HG02610 (cell line): ENCODE measurements at regions not wholly inside any gene's neighbourhood (a gene's known extent, or its start where the extent isn't known, plus 50 kb on each side); places are given as distances from the start of the nearest gene placed in this dataset.
"Not testable (repeated sequence)": the region's sequence is repeated elsewhere in the genome, so short reads cannot be mapped to it uniquely, and the experiment has no call there.

Experiments
- ATAC-seq: cut with Tn5 transposase; IDR thresholded peaks from one replicate; pipeline ENCODE4 v1.9.1; 2021; ENCODE audit warnings: mild to moderate bottlenecking, moderate library complexity; ENCODE audit not compliant: unreplicated experiment

DNA sequence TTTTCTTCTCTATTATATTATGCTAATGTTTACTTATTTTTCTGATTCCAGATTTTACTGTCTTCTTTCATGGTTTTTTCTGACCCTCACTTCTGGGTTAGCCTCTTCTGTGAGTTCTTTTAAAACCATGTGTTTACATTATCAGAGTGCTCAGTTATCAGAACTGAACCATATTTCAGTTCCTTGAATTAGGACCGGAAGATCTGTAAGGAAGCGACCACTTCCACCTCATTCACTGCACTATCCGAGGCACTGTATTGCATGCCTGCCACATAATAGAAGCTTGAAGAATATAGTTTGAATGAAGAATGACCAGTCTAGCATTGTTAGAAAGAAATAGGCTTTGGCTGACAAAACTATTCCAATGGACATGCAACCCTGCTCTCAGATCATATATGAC, 281.0 kb upstream of the DEPDC1 start:
- ATAC-seq, result no peak

DNA sequence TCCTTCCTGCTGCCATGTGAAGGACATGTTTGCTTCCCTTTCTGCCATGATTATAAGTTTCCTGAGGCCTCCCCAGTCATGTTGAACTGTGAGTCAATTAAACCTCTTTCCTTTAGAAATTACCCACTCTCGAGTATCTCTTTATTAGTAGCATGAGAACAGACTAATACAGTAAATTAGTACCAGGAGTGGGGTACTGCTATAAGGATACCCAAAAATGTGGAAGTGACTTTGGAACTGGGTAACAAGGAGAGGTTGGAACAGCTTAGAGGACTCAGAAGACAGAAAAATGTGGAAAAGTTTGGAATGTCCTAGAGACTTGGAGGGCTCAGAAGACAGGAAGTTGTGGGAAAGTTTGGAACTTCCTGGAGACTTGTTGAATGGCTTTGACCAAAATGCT, 283.0 kb upstream of the DEPDC1 start:
- ATAC-seq, result not testable (repeated sequence)

DNA sequence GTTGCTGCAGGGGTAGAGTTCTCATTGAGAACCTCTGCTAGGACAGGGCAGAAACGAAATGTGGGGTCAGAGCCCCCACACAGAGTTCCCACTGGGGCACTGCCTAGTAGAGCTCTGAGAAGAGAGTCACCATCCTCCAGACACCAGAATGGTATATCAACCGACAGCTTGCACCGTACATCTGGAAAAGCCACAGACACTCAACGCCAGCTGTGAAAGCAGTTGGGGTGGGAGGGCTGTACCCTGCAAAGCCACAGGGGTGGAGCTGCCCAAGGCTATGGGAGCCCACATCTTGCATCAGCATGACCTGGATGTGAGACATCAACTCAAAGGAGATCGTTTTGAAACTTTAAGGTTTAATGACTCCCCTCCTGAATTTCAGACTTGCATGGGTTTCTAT, 284.0 kb upstream of the DEPDC1 start:
- ATAC-seq, result no peak

DNA sequence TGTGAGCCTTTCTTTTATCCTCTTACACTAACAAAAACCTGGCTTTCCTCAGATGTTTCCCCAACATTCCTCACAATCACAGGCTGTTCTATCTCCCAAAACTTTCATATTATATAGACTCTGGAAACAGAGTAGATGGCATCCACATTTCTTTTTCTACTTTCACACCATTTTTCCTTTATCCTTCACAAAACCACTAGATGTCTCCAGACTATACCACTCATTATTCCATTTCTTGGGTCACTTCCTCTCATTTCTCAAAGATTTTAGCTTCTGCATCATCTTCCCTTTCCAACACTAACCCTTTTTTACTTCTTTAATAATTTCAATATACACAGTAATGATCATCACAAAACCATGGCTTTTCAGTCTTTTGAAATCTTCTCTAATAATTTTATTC, 286.0 kb upstream of the DEPDC1 start:
- ATAC-seq, result no peak

DNA sequence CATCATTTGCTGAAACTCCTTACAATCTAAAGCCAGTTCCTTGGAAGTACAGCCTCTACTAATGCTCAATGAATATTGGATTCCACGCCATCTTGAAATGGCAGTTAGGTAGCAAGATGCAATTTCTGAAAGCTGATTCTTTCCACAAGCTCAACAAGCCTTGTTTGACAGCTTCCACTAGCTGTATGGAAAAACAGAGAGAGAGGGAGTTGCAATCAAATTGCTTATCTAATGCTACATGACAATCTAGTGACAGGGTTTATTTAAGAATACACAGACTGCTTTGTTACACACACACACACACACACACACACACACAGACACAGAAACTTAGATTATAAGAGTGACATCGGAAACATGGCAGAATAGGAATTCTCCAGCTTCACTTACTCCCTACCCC, 288.4 kb upstream of the DEPDC1 start:
- ATAC-seq, result no peak

DNA sequence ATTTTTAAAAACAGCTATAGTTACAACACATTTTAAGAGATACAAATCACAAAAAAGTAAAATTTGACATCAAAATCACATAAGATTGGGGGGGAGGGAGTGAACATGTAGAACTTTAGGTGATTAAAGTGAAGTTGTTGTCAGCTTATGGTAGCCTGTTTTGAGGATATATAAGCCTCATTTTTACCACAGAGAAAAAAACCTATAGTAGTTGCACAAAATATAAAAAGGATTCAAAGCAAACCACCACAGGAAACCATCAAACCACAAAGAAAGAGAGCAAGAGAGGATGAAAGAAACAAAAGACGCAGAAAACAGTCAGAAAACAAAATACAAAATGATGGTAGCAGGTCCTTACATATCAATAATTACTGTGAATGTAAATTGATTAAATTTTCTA, 291.9 kb upstream of the DEPDC1 start:
- ATAC-seq, result no peak

DNA sequence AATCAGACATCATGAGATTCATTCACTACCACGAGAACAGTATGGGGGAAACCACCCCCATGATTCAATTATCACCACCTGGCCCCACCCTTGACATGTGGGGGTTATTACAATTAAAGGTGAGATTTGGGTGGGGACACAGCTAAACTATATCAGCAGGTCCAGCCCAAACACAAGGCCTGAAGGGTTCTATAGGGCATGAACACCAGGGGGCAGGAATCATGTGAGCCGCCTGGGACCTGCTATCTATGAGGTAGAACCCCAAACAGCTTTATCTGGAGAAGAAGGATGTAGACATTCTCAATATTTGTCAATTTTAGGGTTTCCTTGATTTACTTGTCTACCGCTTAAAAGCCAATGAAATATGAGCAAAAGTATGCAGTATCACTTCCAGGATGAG, 294.9 kb upstream of the DEPDC1 start:
- no peak for ATAC-seq

DNA sequence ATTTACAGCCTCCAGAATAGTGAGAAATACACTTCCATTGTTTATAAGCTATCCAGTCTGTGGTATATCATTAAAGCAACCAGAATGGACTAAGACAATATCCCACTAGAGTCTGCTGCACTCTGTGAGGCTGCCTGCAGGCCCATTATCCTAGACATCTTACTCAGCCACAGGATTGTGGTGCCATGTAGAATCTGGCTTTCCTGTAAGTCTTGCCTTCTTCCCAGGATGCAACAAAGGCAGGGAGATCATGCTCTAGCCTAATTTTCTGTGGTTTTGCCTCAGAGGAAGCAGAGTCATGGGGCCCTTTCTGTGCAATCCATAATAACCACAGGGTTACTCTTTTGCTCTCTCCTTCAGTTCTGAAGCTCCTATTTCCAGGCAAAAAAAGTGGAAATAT, 299.1 kb upstream of the DEPDC1 start:
- ATAC-seq, result no peak

DNA sequence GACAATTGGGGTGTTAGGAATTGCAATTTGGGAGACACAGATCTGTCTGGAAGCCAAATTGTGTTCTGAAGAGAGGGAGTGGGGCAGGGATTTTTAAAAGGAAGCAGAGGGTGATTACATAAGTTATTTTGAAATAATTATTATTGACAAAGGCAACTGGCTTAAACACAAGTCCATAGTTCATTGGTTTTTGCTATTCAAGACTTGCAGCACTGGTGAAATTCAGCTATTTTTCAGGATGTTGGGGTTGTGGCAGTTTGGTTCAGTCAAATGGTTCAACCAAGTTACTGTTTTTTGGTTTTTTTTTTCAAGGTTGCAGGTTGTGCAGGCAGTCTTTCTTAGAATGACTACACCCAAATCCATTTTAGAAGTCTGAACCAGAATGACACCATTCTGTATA, 300.0 kb upstream of the DEPDC1 start:
- no peak for ATAC-seq

DNA sequence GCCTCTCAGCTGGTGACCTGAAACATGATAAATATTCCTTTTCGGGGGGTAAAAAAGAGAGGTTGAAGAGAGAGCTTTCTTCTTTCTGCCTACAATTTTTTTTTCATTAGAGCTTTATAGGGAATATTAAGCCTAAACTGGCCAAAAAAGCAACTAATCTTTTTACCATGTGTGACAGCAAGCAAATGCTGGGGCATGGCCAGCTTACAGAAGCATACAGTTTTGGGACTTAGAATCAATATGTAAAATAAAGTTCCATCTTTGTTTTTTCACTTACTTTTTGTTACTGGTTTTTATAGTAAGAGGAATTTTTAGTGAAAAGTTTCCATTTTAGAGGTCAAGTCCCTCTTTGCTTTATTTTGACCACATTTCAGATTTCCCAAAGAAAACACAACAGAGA, 301.2 kb upstream of the DEPDC1 start:
- no peak for ATAC-seq

DNA sequence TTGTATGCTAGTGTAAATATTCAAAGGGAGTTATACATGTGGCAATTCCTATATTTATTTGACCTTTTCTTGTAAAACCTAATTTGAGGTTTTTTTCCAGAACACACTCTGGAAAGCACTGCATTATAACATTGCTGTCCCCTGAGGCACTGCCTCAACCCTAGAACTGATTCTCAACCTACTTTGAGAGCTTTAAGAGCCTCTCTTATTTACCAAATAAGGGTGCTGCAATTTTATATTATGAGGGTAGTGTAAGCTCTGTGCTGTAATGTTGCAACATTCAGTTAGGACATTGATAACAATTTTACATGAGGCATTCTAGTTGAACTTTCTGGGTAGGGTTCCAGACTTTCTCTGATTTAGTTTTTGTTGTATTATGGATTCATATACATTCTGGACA, 302.2 kb upstream of the DEPDC1 start:
- no peak for ATAC-seq

DNA sequence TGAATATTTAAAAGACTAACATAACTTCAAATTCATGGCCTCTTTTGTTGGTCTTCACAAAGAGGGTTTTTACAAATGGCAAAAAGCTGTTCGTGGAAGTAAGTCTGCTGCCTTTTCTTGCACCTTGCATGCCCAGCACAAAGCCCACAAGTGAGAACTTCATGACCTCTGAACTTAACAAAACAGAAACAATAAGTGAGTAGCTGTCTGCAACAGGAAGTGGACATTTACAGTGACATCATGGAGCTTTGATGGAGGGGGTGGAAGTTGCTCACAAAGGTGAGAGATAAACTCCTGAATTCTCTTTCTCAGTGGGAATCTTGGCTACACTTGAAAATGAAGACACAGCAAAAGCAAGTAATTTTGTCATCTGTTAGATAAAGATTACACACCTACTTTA, 303.3 kb upstream of the DEPDC1 start:
- no peak for ATAC-seq

DNA sequence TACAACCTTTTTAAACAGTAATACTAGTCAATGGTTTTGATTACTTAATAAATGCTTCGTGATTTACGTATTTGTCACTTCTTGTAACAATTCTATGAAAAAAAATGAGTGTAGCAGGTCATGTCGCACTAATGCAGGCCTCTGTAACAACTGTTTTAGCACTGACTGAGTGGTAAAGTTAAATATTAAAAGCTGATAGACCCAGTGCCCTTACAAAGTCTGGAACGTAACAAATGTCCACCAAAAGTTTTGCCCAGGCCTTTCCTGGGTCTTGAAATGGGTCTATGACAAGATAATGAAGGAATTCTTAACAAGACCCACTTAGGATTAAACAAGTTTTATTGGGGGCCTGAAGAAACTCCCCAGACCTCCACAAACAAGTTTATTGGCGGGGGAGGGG, 304.6 kb upstream of the DEPDC1 start:
- no peak for ATAC-seq

DNA sequence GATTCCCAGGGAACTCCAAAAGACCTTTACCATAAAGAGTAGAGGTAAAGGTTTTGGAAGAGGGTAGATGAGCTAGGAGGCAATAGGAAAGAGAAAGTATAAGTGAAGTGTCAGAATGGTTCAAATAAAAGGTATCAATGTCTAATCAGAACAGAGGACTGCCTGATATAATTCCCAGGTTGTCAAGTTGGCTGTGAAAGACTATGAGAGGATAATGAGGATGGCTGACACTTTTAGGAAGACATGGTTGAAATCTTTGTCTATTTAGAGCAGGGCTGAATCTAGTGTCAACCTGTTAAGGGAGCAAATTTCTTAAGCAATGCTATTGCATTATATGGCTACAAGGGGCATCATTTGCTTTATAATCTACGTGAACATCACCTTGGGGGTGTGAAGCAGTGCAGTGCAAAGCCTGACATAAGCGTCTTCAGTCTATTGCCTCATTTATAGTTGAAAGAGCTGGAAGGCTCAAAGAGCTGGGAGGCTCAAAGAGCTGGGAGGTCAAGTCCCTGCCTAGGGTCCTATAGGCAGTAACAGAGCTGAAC, 308.3 kb upstream of the DEPDC1 start:
- no peak for ATAC-seq

DNA sequence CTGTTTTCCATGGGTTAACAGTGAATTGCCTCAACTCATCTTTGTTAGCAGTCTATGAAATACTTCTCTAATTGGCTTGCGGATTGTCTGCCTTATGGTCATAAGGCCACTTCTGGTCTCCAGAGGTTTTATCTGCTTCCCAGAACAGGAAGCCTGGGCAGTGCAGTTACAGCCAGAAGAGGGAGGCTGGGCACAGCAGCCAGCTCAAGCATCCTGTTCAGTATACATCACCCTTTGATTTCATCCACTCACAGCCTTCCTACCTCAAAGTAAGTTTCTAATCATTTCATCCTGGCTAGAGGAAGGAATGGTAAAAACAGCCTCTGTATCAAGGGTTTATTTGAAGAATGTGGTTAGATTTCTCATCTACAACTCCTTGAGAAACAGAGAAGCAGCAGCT, 311.5 kb upstream of the DEPDC1 start:
- ATAC-seq, result no peak

DNA sequence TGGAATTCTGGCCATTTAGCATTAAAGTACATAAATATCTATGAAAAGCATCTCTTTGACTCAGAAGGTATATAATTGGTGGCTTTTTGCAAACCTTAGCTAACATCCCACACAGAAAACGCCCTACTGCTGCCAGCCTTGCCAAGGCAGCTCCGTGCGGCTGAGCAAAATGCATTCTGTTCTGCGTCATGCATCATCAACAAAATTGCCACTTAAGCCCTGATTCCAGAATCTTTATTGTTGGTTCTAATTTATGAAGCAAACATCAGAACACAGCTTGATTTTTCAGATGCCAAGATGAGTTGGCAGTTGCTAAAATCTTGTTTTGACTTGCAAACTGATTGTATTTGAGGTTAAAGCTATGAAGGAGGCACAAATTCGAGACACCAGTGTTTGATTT, 314.9 kb upstream of the DEPDC1 start:
- ATAC-seq, result no peak

DNA sequence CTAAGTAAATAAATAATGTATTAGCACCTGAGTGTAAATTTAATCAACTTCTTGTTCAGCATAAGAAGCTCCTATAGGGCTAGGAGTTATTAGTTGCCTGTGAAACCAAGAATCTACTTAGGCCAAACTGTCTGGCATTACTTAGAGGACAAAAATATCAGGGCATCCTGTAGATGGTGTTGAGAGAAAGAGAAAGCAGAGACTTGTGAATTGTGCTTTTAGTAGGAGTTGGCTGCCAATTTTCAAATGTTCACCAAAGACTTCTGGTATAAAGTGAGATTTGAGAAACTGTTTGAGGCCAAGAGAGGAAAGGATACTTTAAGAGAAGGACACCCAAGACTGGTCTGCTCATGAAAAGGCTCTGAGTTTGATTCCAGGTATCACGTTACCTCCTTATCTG, 315.5 kb upstream of the DEPDC1 start:
- no peak for ATAC-seq

DNA sequence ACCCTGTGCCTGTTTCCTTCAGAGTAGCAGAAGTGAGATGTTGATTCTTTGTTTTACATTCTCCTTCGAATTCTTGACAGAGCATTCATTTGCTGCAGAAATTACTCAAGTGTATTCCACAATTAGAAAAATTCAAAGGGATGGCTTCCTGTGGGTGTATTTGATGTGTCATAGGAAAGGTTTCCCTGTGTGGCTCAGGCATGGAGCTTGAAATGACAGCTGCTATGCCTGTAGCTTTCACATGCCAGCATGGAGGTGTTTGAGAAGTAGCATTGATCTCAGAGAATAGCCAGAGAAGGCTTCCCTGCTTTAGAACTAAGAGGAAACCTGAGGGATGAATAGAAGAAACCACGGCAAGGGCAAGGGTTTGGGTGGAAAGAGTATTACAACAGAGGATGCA, 317.2 kb upstream of the DEPDC1 start:
- ATAC-seq, result no peak

DNA sequence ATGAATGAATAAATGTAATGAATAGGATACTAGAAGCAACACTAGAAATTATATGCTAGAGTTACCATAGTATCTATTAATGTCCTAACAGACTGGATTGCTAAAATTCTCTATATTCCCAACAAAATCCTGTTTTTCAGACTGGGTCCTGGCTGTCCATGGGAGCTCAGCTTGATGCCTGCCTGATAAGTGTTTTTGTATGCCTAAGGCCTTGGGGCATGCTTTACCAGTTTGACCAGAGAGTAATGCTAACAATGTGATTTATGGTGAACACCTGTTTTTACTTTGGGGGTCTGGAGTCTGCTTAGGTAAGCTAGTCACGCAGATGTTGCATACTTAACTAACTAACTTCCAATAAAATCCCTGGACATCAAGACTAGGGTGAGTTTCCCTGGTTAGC, 318.8 kb upstream of the DEPDC1 start:
- ATAC-seq, result no peak

DNA sequence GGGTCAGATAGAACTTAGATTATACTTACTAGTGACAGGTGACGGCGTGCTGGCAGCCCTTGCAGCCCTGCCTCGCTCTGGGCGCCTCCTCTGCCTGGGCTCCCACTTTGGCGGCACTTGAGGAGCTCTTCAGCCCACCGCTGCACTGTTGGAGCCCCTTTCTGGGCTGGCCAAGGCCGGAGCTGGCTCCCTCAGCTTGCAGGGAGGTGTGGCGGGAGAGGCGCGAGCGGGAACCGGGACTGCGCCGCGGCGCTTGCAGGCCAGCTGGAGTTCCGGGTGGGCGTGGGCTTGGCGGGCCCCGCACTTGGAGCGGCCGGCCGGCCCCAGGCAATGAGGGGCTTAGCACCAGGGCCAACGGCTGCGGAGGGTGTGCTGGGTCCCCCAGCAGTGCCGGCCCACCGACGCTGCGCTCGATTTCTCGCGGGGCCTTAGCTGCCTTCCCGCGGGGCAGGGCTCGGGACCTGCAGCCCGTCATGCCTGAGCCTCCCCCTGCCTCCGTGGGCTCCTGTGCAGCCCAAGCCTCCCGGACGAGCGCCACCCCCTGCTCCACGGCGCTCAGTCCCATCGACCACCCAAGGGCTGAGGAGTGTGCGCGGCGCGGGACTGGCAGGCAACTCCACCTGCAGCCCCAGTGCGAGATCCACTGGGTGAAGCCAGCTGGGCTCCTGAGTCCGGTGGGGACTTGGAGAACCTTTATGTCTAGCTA, 320.8 kb upstream of the DEPDC1 start:
- not testable (repeated sequence) for ATAC-seq

DNA sequence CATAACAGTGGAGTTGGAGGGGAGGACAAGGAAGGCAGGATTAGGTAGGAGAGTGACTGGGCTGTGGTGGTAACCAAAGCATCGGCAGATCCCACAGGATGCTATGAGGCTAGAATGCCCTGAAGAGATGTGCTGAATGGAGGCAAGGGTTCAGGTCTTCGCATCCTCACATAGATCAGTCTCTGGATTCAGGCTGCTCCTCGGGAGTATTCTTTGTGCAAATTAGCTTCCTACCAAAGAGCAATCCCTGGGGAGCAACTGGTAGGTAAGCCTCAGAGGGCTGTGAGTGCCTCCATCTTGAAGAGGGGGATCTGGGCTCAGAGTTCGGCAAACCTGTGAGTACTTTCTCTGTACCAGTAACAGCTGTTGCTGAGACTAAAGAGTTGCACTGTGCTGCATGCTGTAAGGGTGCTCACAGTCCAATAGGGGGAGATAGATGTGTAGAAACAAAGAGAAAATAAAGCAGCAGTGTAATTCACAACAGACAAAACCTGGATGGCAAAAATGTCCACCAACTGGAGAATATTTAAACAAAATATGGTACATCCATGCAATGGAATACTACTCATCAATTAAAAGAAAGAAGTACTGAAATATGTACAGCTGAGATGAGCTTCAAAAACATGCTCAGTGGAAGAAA, 322.4 kb upstream of the DEPDC1 start:
- no peak for ATAC-seq

DNA sequence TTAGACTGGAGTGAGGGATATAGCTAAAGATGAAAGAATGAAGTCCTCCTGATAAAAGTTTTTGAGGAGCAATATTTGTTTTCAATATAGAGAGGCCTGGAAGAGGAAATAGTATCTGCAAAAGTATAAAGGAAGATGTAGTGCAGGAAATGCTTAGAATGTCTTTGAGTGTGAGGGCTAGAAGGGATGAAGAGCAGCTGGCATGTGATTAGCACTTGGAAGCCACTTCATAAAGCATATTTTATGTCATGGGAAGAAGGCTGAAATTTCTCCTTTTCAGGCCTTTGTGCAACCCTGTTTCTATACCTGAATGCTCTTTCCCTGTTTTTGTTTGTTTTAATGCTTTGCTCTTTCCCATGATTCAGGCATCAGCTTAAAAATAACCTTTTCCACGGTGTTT, 323.3 kb upstream of the DEPDC1 start:
- ATAC-seq, result no peak

DNA sequence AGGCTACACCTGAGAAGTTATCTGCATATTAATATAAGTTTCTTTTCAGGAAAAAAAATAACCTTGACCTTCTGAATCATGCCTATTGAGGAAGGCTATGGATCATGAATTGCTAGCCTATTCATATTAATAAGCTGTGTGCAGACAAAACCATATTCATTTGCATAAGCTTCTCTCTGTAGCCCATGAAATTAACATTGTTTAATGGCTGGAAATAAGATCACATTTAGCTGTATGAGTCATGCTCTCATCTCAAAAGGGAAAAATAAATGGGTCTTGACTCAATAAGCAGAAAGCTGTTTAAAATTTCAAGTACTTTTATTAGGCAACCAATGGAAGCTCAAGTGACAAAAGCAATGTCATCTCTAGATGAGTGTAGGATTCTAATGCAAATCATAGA, 330.0 kb upstream of the DEPDC1 start:
- ATAC-seq, result no peak
